ENCODE measurements at regions not wholly inside any gene's neighbourhood (a gene's known extent, or its start where the extent isn't known, plus 50 kb on each side); places are given as distances from the start of the nearest gene placed in this dataset.

DNA sequence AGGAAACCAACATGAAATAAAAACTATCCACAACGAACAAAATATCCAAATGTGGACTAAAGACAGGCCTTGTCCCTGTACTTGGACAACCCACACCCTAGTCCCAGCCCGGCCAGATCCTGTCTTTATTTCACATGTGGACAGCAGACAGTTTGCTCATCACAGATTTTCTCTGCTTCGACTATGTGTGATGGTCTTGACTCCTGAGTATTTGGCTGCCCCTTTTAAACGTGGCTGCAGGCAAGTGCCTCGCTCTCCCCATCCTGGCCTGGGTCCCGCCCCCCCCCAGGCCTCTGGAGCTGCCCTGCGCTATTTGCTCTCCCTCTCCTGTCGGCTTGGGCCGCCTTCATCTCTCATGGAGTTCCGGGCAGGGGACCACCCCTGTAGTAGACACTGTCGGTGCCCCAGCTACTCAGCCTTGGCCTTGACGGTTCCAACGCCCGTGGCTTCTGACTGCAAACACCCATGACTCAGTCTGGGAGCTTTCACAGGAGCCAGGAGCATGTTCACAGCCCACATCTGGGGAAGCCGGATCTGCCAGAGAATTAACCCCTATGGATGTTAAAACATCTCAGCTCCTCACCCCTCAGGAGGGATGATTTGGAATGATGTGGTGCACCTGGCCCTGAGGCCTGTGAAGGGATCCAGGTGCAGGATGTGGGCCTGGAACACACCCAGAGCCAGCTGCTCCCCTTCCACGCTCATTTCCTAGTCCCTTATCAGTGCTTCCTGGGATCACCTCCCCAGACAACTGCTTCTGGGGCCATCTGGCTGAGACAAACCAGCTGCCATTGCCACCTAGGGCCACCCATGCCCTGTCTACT, 229.7 kb upstream of the RPL38 start:
- DNase-seq (ENCODE audit: extremely low spot score) = no peak
- ChIA-PET CTCF (interaction anchor here (0.6 kb wide), 1 partner anchor 229 kb away, joined by 3 read pairs; the partner anchor contains the start of gene RPL38), POLR2A (no interaction called here)
- no peak for TF ChIP-seq FOXA1 (IDR thresholded peaks at IDR 0.05)
- no peak for TF ChIP-seq NFRKB (IDR thresholded peaks at IDR 0.05)
- TF ChIP-seq FOXK2 (IDR thresholded peaks at IDR 0.05) = no peak
- TF ChIP-seq ZNF384 (IDR thresholded peaks at IDR 0.05) = no peak

DNA sequence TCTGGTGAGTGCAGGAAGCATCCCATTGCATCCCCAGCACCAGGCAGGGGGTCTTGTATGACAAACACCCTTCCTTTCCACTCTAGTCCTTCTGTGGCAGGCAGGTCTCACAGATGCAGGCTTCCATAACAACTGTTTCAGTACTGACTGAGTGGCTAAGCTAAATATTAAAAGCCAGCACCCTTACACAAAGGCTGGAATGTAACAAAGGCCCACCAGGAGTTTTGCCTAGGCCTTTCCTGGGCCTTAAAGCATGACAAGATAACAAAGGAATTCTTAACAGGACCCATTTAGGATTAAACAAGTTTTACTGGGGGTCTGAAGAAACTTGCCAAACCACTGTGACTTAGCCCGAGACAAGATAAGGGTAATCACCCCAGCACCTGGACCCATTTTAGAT, 228.9 kb upstream of the RPL38 start:
- TF ChIP-seq FOXM1 (IDR thresholded peaks at IDR 0.05; ENCODE audit: borderline replicate concordance) = no peak
- TF ChIP-seq ELF4 (IDR thresholded peaks at IDR 0.05) = no peak
- TF ChIP-seq FOXK2 (IDR thresholded peaks at IDR 0.05) = no peak
- no peak for TF ChIP-seq ZNF384 (IDR thresholded peaks at IDR 0.05)
- TF ChIP-seq LEF1 (IDR thresholded peaks at IDR 0.05; ENCODE audit: borderline replicate concordance) = no peak
- DNase-seq (ENCODE audit: extremely low spot score) = no peak
- POLR2A ChIA-PET = no interaction called here
- CTCF ChIA-PET = interaction anchor here (0.6 kb wide), 1 partner anchor 229 kb away, joined by 3 read pairs; the partner anchor contains the start of gene RPL38

DNA sequence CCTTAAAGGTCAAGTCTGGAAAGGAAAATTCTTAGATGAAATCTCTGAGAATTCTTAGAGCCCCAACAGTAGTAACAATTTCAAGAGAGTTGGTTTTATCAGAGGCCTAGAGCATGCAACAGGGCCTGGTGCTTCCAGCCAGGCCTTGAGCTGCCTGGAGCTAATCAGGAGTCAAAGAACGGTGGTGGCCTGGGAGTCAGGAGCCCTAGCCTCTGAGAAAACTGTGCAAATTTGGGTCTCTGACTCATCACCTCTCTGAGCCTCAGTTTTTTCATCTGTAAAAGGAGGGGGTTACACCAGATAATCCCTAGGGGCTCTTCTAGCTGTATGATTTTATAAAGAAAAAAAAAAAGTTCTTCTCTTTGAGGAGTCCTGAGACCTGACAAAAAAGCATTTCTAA, 227.3 kb upstream of the RPL38 start:
- ChIA-PET POLR2A (no interaction called here), CTCF (interaction anchor here (0.9 to 1.8 kb wide), 2 partner anchors 19 to 22 kb away, joined by 3 to 5 read pairs; no protein-coding TSS in a partner anchor)
- TF ChIP-seq HDGF (IDR thresholded peaks at IDR 0.05; ENCODE audit: borderline replicate concordance) = no peak
- TF ChIP-seq FOXA1 (IDR thresholded peaks at IDR 0.05) = no peak
- TF ChIP-seq, protein P1, sequence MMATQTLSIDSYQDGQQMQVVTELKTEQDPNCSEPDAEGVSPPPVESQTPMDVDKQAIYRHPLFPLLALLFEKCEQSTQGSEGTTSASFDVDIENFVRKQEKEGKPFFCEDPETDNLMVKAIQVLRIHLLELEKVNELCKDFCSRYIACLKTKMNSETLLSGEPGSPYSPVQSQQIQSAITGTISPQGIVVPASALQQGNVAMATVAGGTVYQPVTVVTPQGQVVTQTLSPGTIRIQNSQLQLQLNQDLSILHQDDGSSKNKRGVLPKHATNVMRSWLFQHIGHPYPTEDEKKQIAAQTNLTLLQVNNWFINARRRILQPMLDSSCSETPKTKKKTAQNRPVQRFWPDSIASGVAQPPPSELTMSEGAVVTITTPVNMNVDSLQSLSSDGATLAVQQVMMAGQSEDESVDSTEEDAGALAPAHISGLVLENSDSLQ (IDR thresholded peaks at IDR 0.05) = no peak
- TF ChIP-seq FOXM1 (IDR thresholded peaks at IDR 0.05; ENCODE audit: borderline replicate concordance) = no peak
- no peak for TF ChIP-seq ELF4 (IDR thresholded peaks at IDR 0.05)
- no peak for TF ChIP-seq SP1 (IDR thresholded peaks at IDR 0.05)
- TF ChIP-seq SUZ12 (IDR thresholded peaks at IDR 0.05) = no peak
- TF ChIP-seq ARNT (IDR thresholded peaks at IDR 0.05) = no peak
- TF ChIP-seq LEF1 (IDR thresholded peaks at IDR 0.05; ENCODE audit: borderline replicate concordance) = no peak
- TF ChIP-seq BHLHE40 (IDR thresholded peaks at IDR 0.05; ENCODE audit: borderline replicate concordance) = no peak
- TF ChIP-seq CTBP1 (IDR thresholded peaks at IDR 0.05; ENCODE audit: borderline replicate concordance) = no peak
- no peak for TF ChIP-seq NFRKB (IDR thresholded peaks at IDR 0.05)
- no peak for TF ChIP-seq FOXK2 (IDR thresholded peaks at IDR 0.05)
- TF ChIP-seq TARDBP (IDR thresholded peaks at IDR 0.05) = no peak
- no peak for TF ChIP-seq ZNF384 (IDR thresholded peaks at IDR 0.05)
- no peak for TF ChIP-seq L3MBTL2 (conservative IDR thresholded peaks at IDR 0.05)
- no peak for DNase-seq (ENCODE audit: extremely low spot score)

DNA sequence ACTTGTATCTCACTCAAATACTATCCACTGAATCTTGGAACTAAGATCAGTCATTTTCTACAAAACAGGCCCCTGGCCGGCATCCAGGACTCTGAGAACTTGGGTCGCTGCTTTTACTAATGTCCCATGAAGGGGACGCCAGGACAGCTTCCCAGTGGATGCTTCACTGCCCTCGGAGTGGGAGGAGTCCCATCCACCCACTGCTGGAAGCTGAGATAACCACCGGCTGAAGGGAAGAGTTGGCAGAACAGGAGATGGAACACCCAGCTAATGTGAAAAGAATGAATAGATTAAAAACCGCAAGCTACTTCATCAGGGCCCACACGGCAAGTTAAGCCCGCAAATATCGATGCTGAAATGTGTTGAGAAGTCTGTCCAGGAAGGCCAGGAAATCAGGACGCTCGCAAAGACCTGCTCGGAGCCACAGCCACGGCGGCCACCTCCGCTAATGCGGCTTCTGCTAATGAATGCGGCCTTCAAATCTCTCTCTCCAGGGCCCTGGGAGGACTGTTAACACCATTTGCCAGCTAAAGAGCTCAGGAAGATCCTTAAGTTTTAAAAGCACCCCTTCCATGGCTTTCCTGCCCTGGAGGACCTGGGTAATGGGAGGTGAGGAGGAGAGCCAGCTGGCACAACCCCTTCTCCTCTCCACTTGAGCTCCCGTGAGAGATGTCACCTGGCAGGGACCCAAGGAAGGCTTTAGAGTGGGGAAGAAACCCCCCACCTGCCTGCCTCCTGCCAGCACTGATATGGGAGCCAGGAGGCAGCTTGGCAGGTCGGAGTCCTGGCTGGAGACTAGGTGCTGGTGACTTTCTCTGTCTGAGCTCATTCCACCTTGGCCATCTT, 226.6 kb upstream of the RPL38 start:
- CTCF ChIA-PET = interaction anchor here (0.5 to 1.8 kb wide), 2 partner anchors 22 to 1822 kb away, joined by 4 to 5 read pairs; no protein-coding TSS in a partner anchor
- POLR2A ChIA-PET = no interaction called here
- TF ChIP-seq SP1 (IDR thresholded peaks at IDR 0.05) (no peak), LEF1 (IDR thresholded peaks at IDR 0.05; ENCODE audit: borderline replicate concordance) (no peak), ARNT (IDR thresholded peaks at IDR 0.05) (no peak), ZNF384 (IDR thresholded peaks at IDR 0.05) (no peak), L3MBTL2 (conservative IDR thresholded peaks at IDR 0.05) (no peak), HDGF (IDR thresholded peaks at IDR 0.05; ENCODE audit: borderline replicate concordance) (no peak), SUZ12 (IDR thresholded peaks at IDR 0.05) (no peak), FOXK2 (IDR thresholded peaks at IDR 0.05) (no peak), ELF4 (IDR thresholded peaks at IDR 0.05) (no peak), BHLHE40 (IDR thresholded peaks at IDR 0.05; ENCODE audit: borderline replicate concordance) (no peak), FOXM1 (IDR thresholded peaks at IDR 0.05; ENCODE audit: borderline replicate concordance) (no peak), TARDBP (IDR thresholded peaks at IDR 0.05) (no peak), NFRKB (IDR thresholded peaks at IDR 0.05) (no peak), FOXA1 (IDR thresholded peaks at IDR 0.05) (no peak), CTBP1 (IDR thresholded peaks at IDR 0.05; ENCODE audit: borderline replicate concordance) (no peak)
- TF ChIP-seq, protein P1 (IDR thresholded peaks at IDR 0.05) = no peak
- DNase-seq (ENCODE audit: extremely low spot score) = no peak

DNA sequence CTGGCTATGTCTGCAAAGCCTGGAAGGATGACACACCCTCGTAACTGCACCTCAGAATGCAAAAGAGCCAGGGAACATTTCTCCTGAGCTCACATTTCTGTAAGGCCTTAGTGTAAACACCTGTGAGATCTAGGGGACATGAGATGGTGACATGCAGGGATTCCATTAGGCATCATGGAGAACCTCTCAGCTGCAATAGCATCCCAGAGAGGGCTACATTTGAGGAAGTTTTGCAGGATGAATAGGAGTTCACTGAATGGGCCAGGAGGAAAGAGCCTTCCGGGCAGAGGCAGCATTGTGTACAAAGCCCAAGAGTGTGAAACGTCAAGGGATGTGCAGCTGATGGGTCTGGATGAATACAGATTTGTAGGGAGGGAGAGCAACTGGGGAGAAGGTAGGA, 223.0 kb upstream of the RPL38 start:
- DNase-seq (ENCODE audit: extremely low spot score) = no peak
- POLR2A ChIA-PET = no interaction called here
- no peak for TF ChIP-seq FOXM1 (IDR thresholded peaks at IDR 0.05; ENCODE audit: borderline replicate concordance)
- TF ChIP-seq FOXK2 (IDR thresholded peaks at IDR 0.05) = no peak
- TF ChIP-seq, protein P1 (IDR thresholded peaks at IDR 0.05) = no peak
- no peak for TF ChIP-seq SP1 (IDR thresholded peaks at IDR 0.05)
- TF ChIP-seq BHLHE40 (IDR thresholded peaks at IDR 0.05; ENCODE audit: borderline replicate concordance) = no peak
- TF ChIP-seq LEF1 (IDR thresholded peaks at IDR 0.05; ENCODE audit: borderline replicate concordance) = no peak
- TF ChIP-seq HDGF (IDR thresholded peaks at IDR 0.05; ENCODE audit: borderline replicate concordance) = no peak
- TF ChIP-seq TARDBP (IDR thresholded peaks at IDR 0.05) = no peak
- CTCF ChIA-PET = no interaction called here

Data from HEK293T (cell line).